Right lobe of liver (tissue), 6 donors: ENCODE measurements at regions not wholly inside any gene's neighbourhood (a gene's known extent, or its start where the extent isn't known, plus 50 kb on each side); places are given as distances from the start of the nearest gene placed in this dataset.

ENCODE experiments used
- ATAC-seq, 4 donors: fragments of 200-7000 bp; cut with Tn5 transposase; one replicate each; pipeline ENCODE4 v1.9.1; 2020; ENCODE audit warnings: mild to moderate bottlenecking in 4 of 4, moderate library complexity in 4 of 4
- DNase-seq, 3 donors: peaks; one replicate each; pipeline ENCODE4 v3.0.0-alpha.2; 2020
- H3K27ac ChIP-seq, 3 donors: fragments of 200-600 bp; one replicate each; pipeline ENCODE4 v1.8.0; 2022
- H3K27me3 ChIP-seq, 2 donors: fragments of 200-600 bp; one replicate each; pipeline ENCODE4 v1.8.0; 2022
- H3K36me3 ChIP-seq, 4 donors: fragments of 200-600 bp; sonication (generic) in 1 of 4; one replicate each; pipeline versions ENCODE4 v1.5.1 to v1.8.0; 2017 to 2022; ENCODE audit warnings: control low read depth in 1 of 4
- H3K4me1 ChIP-seq, 4 donors: fragments of 200-600 bp; sonication (generic) in 1 of 4; one replicate each; pipeline versions ENCODE4 v1.5.1 to v1.8.0; 2017 to 2022; ENCODE audit warnings: control low read depth in 1 of 4
- H3K4me3 ChIP-seq, 3 donors: fragments of 200-600 bp; one replicate each; pipeline ENCODE4 v1.8.0; 2022
- H3K9me3 ChIP-seq, 4 donors: fragments of 200-600 bp; sonication (generic) in 1 of 4; one replicate each; pipeline versions ENCODE4 v1.5.1 to v1.8.0; 2017 to 2022; ENCODE audit warnings: control low read depth in 1 of 4
- POLR2A ChIP-seq: fragments of 450-650 bp; IDR thresholded peaks from one replicate; pipeline ENCODE4 v1.6.1; 2017; ENCODE audit warnings: antibody characterized with exemption, mild to moderate bottlenecking
- WGBS: methylation state at CpG from one replicate; pipeline ENCODE4 v1.1.6; 2018; ENCODE audit warnings: low coverage, low lambda C conversion rate; ENCODE audit not compliant: insufficient coverage; ENCODE audit errors: missing lambda C conversion rate; 5-methylcytosine and 5-hydroxymethylcytosine counted together
- intact Hi-C, 2 donors: fragments of 100-400 bp; cut with DNase I; formaldehyde crosslinking; loops; one replicate each; pipeline versions ENCODE4 v1.11.2 to v1.14.1; 2022
- TF ChIP-seq, protein P1 (sequence below), 4 donors: fragments of 200-600 bp in 3 of 4; fragments of 450-650 bp in 1 of 4; IDR thresholded peaks; one replicate each; pipeline versions ENCODE4 v1.5.1 to v1.8.0; 2016 to 2022; ENCODE audit warnings: antibody characterized with exemption in 4 of 4, mild to moderate bottlenecking in 2 of 4
- donor health status: DM: no; HTN: yes; CAD: no.
- donor health status: DM: no; HTN: no; CAD: no.
- donor health status: DM: no; HTN: no; CAD: no.
- donor health status: DM: no; HTN: yes; CAD: no.
- donor health status: DM: no; HTN: yes; CAD: no.

DNA sequence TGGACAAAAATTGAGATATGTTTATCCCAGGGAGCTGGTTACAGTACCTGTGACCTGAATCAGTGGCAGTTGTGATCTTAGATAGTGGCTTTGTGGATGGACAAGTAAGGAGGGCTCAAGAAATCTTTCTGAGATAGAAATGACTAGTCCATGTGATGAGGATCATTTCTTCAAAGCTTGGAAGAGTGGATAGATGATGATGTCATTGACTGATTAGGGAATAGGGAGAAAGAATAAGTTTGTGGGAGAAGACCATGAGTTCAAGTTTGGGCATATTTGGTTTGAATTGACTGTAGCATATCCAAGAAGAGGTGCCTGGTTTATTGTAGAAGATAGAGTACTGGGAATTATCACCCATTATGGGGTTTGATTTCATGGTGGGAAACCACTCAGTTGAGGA, 336.7 kb upstream of the PRICKLE1 start:
- DNase-seq (no peak), ATAC-seq (no peak)
- TF ChIP-seq, protein P1, sequence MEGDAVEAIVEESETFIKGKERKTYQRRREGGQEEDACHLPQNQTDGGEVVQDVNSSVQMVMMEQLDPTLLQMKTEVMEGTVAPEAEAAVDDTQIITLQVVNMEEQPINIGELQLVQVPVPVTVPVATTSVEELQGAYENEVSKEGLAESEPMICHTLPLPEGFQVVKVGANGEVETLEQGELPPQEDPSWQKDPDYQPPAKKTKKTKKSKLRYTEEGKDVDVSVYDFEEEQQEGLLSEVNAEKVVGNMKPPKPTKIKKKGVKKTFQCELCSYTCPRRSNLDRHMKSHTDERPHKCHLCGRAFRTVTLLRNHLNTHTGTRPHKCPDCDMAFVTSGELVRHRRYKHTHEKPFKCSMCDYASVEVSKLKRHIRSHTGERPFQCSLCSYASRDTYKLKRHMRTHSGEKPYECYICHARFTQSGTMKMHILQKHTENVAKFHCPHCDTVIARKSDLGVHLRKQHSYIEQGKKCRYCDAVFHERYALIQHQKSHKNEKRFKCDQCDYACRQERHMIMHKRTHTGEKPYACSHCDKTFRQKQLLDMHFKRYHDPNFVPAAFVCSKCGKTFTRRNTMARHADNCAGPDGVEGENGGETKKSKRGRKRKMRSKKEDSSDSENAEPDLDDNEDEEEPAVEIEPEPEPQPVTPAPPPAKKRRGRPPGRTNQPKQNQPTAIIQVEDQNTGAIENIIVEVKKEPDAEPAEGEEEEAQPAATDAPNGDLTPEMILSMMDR (IDR thresholded peaks at IDR 0.05): no peak
- TF ChIP-seq POLR2A: no peak
- Histone ChIP-seq H3K4me3 (no peak overlapping the region), H3K4me1 (no peaks in the 10 kb centered on the region), H3K27ac (no peak overlapping the region), H3K27me3 (no peaks in the 10 kb centered on the region), H3K9me3 (no peaks in the 10 kb centered on the region), H3K36me3 (no peaks in the 10 kb centered on the region)
- intact Hi-C loops: no loop called here

DNA sequence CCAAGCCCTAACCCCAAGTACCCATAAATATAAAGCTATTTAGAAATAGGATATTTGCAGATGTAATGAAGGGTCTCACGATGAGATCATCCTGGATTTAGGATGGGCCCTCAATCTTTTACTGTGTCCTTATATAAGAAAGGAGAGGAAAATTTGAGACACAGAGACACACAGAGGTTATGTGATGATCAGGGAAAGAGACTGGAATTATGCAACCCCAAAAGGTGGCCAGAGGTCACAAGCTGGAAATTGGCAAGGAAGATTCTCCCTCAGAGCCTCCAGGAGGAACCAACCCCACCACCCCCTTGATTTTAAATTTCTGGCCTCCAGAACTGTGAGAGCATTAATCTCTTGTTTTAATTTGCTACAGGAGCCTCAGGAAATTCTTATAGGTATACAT, 334.9 kb upstream of the PRICKLE1 start:
- no peak overlapping the region for H3K27ac ChIP-seq
- no peaks in the 10 kb centered on the region for H3K9me3 ChIP-seq
- intact Hi-C loops: no loop called here
- no peak overlapping the region for H3K4me3 ChIP-seq
- no peaks in the 10 kb centered on the region for H3K27me3 ChIP-seq
- DNase-seq (no peak), ATAC-seq (no peak)
- TF ChIP-seq POLR2A: no peak
- TF ChIP-seq, protein P1 (IDR thresholded peaks at IDR 0.05): no peak
- no peaks in the 10 kb centered on the region for H3K36me3 ChIP-seq
- 55% methylated on average over 1 of the region's 1 CpG for WGBS
- H3K4me1 ChIP-seq: no peaks in the 10 kb centered on the region

DNA sequence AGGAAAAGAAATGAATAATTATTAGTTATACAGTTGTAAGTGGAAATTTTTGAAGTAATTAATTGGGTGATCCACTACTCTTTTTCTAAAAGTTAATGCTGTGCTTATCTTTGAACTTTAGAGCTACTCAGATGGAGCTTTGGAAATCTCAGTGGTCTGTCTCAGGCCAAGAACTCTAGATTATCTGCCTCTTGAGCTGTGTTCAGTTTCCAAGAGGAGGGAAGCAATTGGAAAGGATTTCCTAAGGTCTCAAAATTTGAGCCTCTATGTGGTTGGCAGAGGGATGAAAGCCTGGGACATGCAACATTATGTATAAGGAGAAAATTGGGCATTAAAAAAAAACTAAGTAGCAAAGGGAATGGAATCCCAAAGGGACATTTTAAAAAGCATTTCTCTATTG, 334.0 kb upstream of the PRICKLE1 start:
- H3K4me1 ChIP-seq: no peaks in the 10 kb centered on the region
- H3K27me3 ChIP-seq: no peaks in the 10 kb centered on the region
- DNase-seq (no peak), ATAC-seq (no peak)
- H3K36me3 ChIP-seq: no peaks in the 10 kb centered on the region
- intact Hi-C loops: no loop called here
- no peak overlapping the region for H3K4me3 ChIP-seq
- no peaks in the 10 kb centered on the region for H3K9me3 ChIP-seq
- no peak overlapping the region for H3K27ac ChIP-seq
- TF ChIP-seq POLR2A: no peak
- TF ChIP-seq, protein P1 (IDR thresholded peaks at IDR 0.05): no peak

- no peaks in the 10 kb centered on the region for H3K9me3 ChIP-seq
- intact Hi-C loops: no loop called here
- H3K4me3 ChIP-seq: no peak overlapping the region
- WGBS: 57% methylated on average over 2 of the region's 2 CpGs
- ATAC-seq (no peak), DNase-seq (no peak)
- no peak for TF ChIP-seq POLR2A
- TF ChIP-seq, protein P1 (IDR thresholded peaks at IDR 0.05): no peak
- H3K27ac ChIP-seq: no peak overlapping the region
- H3K36me3 ChIP-seq: no peaks in the 10 kb centered on the region
- no peaks in the 10 kb centered on the region for H3K4me1 ChIP-seq
- H3K27me3 ChIP-seq: no peaks in the 10 kb centered on the region
Measured at GRCh38 chr12:42923156-42923555, 333.6 kb upstream of the PRICKLE1 start.

DNA sequence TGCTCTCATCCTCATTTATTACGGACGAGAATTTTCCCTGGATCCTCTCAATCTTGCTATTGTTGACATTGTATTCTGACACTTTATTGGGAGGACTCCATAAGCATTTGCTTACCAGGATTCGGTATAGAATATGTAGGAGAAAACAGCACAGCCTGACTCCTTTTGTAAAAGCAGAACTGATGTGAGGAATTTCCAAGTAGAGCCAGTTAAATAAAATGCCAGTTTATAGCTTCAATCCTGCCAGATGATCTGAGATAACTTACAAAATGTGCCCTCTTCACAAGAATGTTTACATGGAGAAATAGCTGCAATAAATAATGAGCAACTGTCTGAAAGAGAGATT, 332.9 kb upstream of the PRICKLE1 start:
- intact Hi-C loops: no loop called here
- no peak overlapping the region for H3K4me3 ChIP-seq
- H3K36me3 ChIP-seq: no peaks in the 10 kb centered on the region
- DNase-seq (no peak), ATAC-seq (no peak)
- no peaks in the 10 kb centered on the region for H3K9me3 ChIP-seq
- no peaks in the 10 kb centered on the region for H3K4me1 ChIP-seq
- 29% methylated on average over 3 of the region's 3 CpGs for WGBS
- H3K27me3 ChIP-seq: no peaks in the 10 kb centered on the region
- H3K27ac ChIP-seq: no peak overlapping the region
- no peak for TF ChIP-seq POLR2A
- TF ChIP-seq, protein P1 (IDR thresholded peaks at IDR 0.05): no peak
